HG03066 (cell line): ENCODE measurements at regions not wholly inside any gene's neighbourhood (a gene's known extent, or its start where the extent isn't known, plus 50 kb on each side); places are given as distances from the start of the nearest gene placed in this dataset.

Experiments used
- ATAC-seq: cut with Tn5 transposase; IDR thresholded peaks from one replicate; pipeline ENCODE4 v1.9.1; 2021; ENCODE audit warnings: low read depth; ENCODE audit not compliant: unreplicated experiment

GRCh38 chr2:106941372-106941993 is 55.5 kb upstream of the ST6GAL2 start:
- no peak for ATAC-seq

- ATAC-seq, result no peak
These were observed 57.7 kb upstream of the ST6GAL2 start for GRCh38 chr2:106943468-106944200.

- no peak for ATAC-seq
These were observed 58.2 kb upstream of the ST6GAL2 start for GRCh38 chr2:106944215-106944614.

GRCh38 chr2:106948540-106948939 is 62.6 kb upstream of the ST6GAL2 start:
- no peak for ATAC-seq

- no peak for ATAC-seq
These were observed 67.3 kb upstream of the ST6GAL2 start for GRCh38 chr2:106953236-106953635.

GRCh38 chr2:106953779-106954178 is 67.8 kb upstream of the ST6GAL2 start:
- no peak for ATAC-seq

- ATAC-seq, result no peak
These were observed 68.3 kb upstream of the ST6GAL2 start for GRCh38 chr2:106954304-106954703.

- ATAC-seq, result no peak
These were observed 70.4 kb upstream of the ST6GAL2 start for GRCh38 chr2:106956416-106956815.

GRCh38 chr2:106956879-106957278 is 70.9 kb upstream of the ST6GAL2 start:
- ATAC-seq, result no peak

- ATAC-seq, result no peak
These were observed 74.2 kb upstream of the ST6GAL2 start for GRCh38 chr2:106959975-106960682.

GRCh38 chr2:106960683-106961161 is 74.8 kb upstream of the ST6GAL2 start:
- ATAC-seq, result no peak

- ATAC-seq, result no peak
These were observed 75.4 kb upstream of the ST6GAL2 start for GRCh38 chr2:106961328-106961727.

- no peak for ATAC-seq
These were observed 77.2 kb upstream of the ST6GAL2 start for GRCh38 chr2:106963156-106963555.

- ATAC-seq, result no peak
These were observed 77.9 kb upstream of the ST6GAL2 start for GRCh38 chr2:106963893-106964292.

- no peak for ATAC-seq
These were observed 79.6 kb upstream of the ST6GAL2 start for GRCh38 chr2:106965611-106966010.

GRCh38 chr2:106969777-106970176 is 83.8 kb upstream of the ST6GAL2 start:
- ATAC-seq, result no peak

- ATAC-seq, result no peak
These were observed 84.7 kb upstream of the ST6GAL2 start for GRCh38 chr2:106970471-106971261.

- ATAC-seq, result no peak
These were observed 86.8 kb upstream of the ST6GAL2 start for GRCh38 chr2:106972782-106973181.

GRCh38 chr2:106974891-106975290 is 88.9 kb upstream of the ST6GAL2 start:
- ATAC-seq, result no peak

GRCh38 chr2:106975641-106976040 is 89.7 kb upstream of the ST6GAL2 start:
- ATAC-seq, result no peak

GRCh38 chr2:106976548-106976947 is 90.6 kb upstream of the ST6GAL2 start:
- ATAC-seq, result no peak
